HEK293 (cell line): ENCODE measurements at regions not wholly inside any gene's neighbourhood (a gene's known extent, or its start where the extent isn't known, plus 50 kb on each side); places are given as distances from the start of the nearest gene placed in this dataset.
"Not testable (repeated sequence)": the region's sequence is repeated elsewhere in the genome, so short reads cannot be mapped to it uniquely, and the experiment has no call there.

Experiments used
- ZFP37 ChIP-seq: fragments of 450-650 bp; formaldehyde crosslinking; IDR thresholded peaks from 2 replicates; pipeline ENCODE4 v1.5.1; 2016; ENCODE audit warnings: missing biosample characterization, missing genetic modification characterization
- ZNF146 ChIP-seq: fragments of 450-650 bp; formaldehyde crosslinking; IDR thresholded peaks from 2 replicates; pipeline ENCODE4 v1.5.1; 2016; ENCODE audit warnings: missing biosample characterization, missing genetic modification characterization
- ZNF768 ChIP-seq: fragments of 450-650 bp; formaldehyde crosslinking; IDR thresholded peaks from 2 replicates; pipeline ENCODE4 v1.5.1; 2018; ENCODE audit warnings: missing biosample characterization, mild to moderate bottlenecking, missing genetic modification characterization
- TF ChIP-seq, protein P1 (sequence below): fragments of 450-650 bp; formaldehyde crosslinking; IDR thresholded peaks from 2 replicates; pipeline ENCODE4 v1.5.1; 2016; ENCODE audit warnings: missing biosample characterization, missing genetic modification characterization

DNA sequence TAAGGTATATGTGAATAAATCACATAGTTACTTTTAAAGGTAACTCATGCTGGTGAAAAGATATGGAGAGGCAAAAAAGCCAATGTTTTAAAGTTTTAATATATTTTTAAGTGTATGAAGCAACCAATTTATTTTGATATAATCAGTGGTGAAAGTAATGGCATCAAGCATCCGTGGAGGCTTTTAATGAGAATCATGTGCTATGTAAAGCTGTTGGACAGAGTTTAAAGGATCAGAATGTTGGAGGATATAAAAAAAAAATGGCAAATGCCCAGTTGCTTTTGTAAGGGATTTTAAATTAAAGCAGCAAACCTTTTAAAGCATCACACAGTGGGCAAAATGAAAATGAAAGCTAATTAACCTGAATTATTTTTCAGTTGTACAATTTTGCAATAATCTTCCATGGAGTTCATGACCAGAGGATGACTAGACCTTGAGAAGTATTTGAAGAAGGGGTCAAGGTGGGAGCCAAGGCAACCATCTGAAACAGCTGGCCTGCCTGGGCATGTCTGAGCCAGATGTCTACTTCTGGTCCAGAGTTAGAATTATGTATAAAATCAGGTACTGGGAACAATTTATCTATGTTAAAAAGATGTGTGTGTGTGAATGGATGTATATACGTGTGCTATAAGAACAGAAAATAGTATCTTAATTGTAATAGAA, 1007.9 kb downstream of the LTN1 start:
- not testable (repeated sequence) for TF ChIP-seq ZNF146 (tag by site-specific recombination); ZNF768 (tag by site-specific recombination); ZFP37
- TF ChIP-seq, protein P1, sequence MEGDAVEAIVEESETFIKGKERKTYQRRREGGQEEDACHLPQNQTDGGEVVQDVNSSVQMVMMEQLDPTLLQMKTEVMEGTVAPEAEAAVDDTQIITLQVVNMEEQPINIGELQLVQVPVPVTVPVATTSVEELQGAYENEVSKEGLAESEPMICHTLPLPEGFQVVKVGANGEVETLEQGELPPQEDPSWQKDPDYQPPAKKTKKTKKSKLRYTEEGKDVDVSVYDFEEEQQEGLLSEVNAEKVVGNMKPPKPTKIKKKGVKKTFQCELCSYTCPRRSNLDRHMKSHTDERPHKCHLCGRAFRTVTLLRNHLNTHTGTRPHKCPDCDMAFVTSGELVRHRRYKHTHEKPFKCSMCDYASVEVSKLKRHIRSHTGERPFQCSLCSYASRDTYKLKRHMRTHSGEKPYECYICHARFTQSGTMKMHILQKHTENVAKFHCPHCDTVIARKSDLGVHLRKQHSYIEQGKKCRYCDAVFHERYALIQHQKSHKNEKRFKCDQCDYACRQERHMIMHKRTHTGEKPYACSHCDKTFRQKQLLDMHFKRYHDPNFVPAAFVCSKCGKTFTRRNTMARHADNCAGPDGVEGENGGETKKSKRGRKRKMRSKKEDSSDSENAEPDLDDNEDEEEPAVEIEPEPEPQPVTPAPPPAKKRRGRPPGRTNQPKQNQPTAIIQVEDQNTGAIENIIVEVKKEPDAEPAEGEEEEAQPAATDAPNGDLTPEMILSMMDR (tag by site-specific recombination), result not testable (repeated sequence)
